ENCODE measurements at regions not wholly inside any gene's neighbourhood (a gene's known extent, or its start where the extent isn't known, plus 50 kb on each side); places are given as distances from the start of the nearest gene placed in this dataset.
"Not testable (repeated sequence)": the region's sequence is repeated elsewhere in the genome, so short reads cannot be mapped to it uniquely, and the experiment has no call there.

- H3K4me3 Mint-ChIP-seq, result no peak overlapping the region
Measured at GRCh38 chr5:98299435-98299834, 474.0 kb upstream of the RGMB start.

GRCh38 chr5:98301547-98301946 lies 471.9 kb upstream of the RGMB start:
- H3K27me3 Mint-ChIP-seq, result peaks cover 13% of the 10 kb centered on the region
- H3K4me1 Mint-ChIP-seq, result no peaks in the 10 kb centered on the region
- no peak overlapping the region for H3K27ac Mint-ChIP-seq
- H3K9me3 ChIP-seq (ENCODE audit: control insufficient read depth, low read length, poor library complexity, severe bottlenecking), result no peaks in the 10 kb centered on the region
- no peak for ATAC-seq
- H3K4me3 Mint-ChIP-seq, result no peak overlapping the region
- H3K36me3 Mint-ChIP-seq (ENCODE audit: low read depth), result no peaks in the 10 kb centered on the region
- DNase-seq, result no peak

More at GRCh38 chr5:98299435-98299834, 474.0 kb upstream of the RGMB start:
- ATAC-seq, result no peak
- H3K36me3 Mint-ChIP-seq (ENCODE audit: low read depth), result no peaks in the 10 kb centered on the region
- no peak overlapping the region for H3K27ac Mint-ChIP-seq
- no peaks in the 10 kb centered on the region for H3K4me1 Mint-ChIP-seq
- DNase-seq, result no peak
- no peaks in the 10 kb centered on the region for H3K9me3 ChIP-seq (ENCODE audit: control insufficient read depth, low read length, poor library complexity, severe bottlenecking)
- H3K27me3 Mint-ChIP-seq, result peaks cover 13% of the 10 kb centered on the region

- H3K27me3 Mint-ChIP-seq, result peaks cover 5% of the 10 kb centered on the region
- no peak overlapping the region for H3K4me3 Mint-ChIP-seq
- H3K27ac Mint-ChIP-seq, result no peak overlapping the region
- no peaks in the 10 kb centered on the region for H3K36me3 Mint-ChIP-seq (ENCODE audit: low read depth)
- H3K9me3 ChIP-seq (ENCODE audit: control insufficient read depth, low read length, poor library complexity, severe bottlenecking), result no peaks in the 10 kb centered on the region
- DNase-seq, result no peak
- H3K4me1 Mint-ChIP-seq, result peaks cover 8% of the 10 kb centered on the region
- ATAC-seq, result no peak
Measured at GRCh38 chr5:98307811-98308210, 465.7 kb upstream of the RGMB start.

GRCh38 chr5:98308231-98308630 lies 465.2 kb upstream of the RGMB start:
- no peaks in the 10 kb centered on the region for H3K9me3 ChIP-seq (ENCODE audit: control insufficient read depth, low read length, poor library complexity, severe bottlenecking)
- Mint-ChIP-seq H3K4me3 (no peak overlapping the region), H3K27me3 (peaks cover 5% of the 10 kb centered on the region), H3K4me1 (peaks cover 8% of the 10 kb centered on the region), H3K36me3 (ENCODE audit: low read depth) (no peaks in the 10 kb centered on the region), H3K27ac (no peak overlapping the region)
- no peak for DNase-seq
- no peak for ATAC-seq

- no peak overlapping the region for H3K4me3 Mint-ChIP-seq
- no peaks in the 10 kb centered on the region for H3K36me3 Mint-ChIP-seq (ENCODE audit: low read depth)
- H3K9me3 ChIP-seq (ENCODE audit: control insufficient read depth, low read length, poor library complexity, severe bottlenecking), result no peaks in the 10 kb centered on the region
- H3K4me1 Mint-ChIP-seq, result peaks cover 8% of the 10 kb centered on the region
- H3K27ac Mint-ChIP-seq, result no peak overlapping the region
- peaks cover 5% of the 10 kb centered on the region for H3K27me3 Mint-ChIP-seq
- DNase-seq (no peak), ATAC-seq (no peak)
Measured at GRCh38 chr5:98308960-98309359, 464.5 kb upstream of the RGMB start.

- H3K4me1 Mint-ChIP-seq, result peaks cover 8% of the 10 kb centered on the region
- no peaks in the 10 kb centered on the region for H3K36me3 Mint-ChIP-seq (ENCODE audit: low read depth)
- ATAC-seq, result peak; percentile 33
- H3K4me3 Mint-ChIP-seq, result no peak overlapping the region
- no peaks in the 10 kb centered on the region for H3K9me3 ChIP-seq (ENCODE audit: control insufficient read depth, low read length, poor library complexity, severe bottlenecking)
- H3K27ac Mint-ChIP-seq, result no peak overlapping the region
- DNase-seq, result no peak
- H3K27me3 Mint-ChIP-seq, result peaks cover 5% of the 10 kb centered on the region
Measured at GRCh38 chr5:98309785-98310598, 463.5 kb upstream of the RGMB start.

- Mint-ChIP-seq H3K36me3 (ENCODE audit: low read depth) (peaks cover 2% of the 10 kb centered on the region), H3K27me3 (peaks cover 5% of the 10 kb centered on the region), H3K4me1 (peaks cover 8% of the 10 kb centered on the region), H3K4me3 (no peak overlapping the region), H3K27ac (no peak overlapping the region)
- DNase-seq (no peak), ATAC-seq (no peak)
- no peaks in the 10 kb centered on the region for H3K9me3 ChIP-seq (ENCODE audit: control insufficient read depth, low read length, poor library complexity, severe bottlenecking)
Measured at GRCh38 chr5:98314292-98314691, 459.2 kb upstream of the RGMB start.

- no peak for DNase-seq
- Mint-ChIP-seq H3K27me3 (no peaks in the 10 kb centered on the region), H3K4me3 (no peak overlapping the region), H3K27ac (no peak overlapping the region), H3K36me3 (ENCODE audit: low read depth) (peaks cover 2% of the 10 kb centered on the region), H3K4me1 (no peaks in the 10 kb centered on the region)
- H3K9me3 ChIP-seq (ENCODE audit: control insufficient read depth, low read length, poor library complexity, severe bottlenecking), result no peaks in the 10 kb centered on the region
- no peak for ATAC-seq
Measured at GRCh38 chr5:98318386-98318785, 455.1 kb upstream of the RGMB start.

- no peaks in the 10 kb centered on the region for H3K27me3 Mint-ChIP-seq
- no peak overlapping the region for H3K27ac Mint-ChIP-seq
- H3K4me3 Mint-ChIP-seq, result no peak overlapping the region
- no peaks in the 10 kb centered on the region for H3K9me3 ChIP-seq (ENCODE audit: control insufficient read depth, low read length, poor library complexity, severe bottlenecking)
- no peak for DNase-seq
- H3K36me3 Mint-ChIP-seq (ENCODE audit: low read depth), result peaks cover 2% of the 10 kb centered on the region
- no peak for ATAC-seq
- no peaks in the 10 kb centered on the region for H3K4me1 Mint-ChIP-seq
Measured at GRCh38 chr5:98319299-98320011, 454.0 kb upstream of the RGMB start.

- no peaks in the 10 kb centered on the region for H3K27me3 Mint-ChIP-seq
- no peaks in the 10 kb centered on the region for H3K4me1 Mint-ChIP-seq
- H3K36me3 Mint-ChIP-seq (ENCODE audit: low read depth), result no peaks in the 10 kb centered on the region
- no peak for DNase-seq
- H3K27ac Mint-ChIP-seq, result no peak overlapping the region
- no peak overlapping the region for H3K4me3 Mint-ChIP-seq
- no peaks in the 10 kb centered on the region for H3K9me3 ChIP-seq (ENCODE audit: control insufficient read depth, low read length, poor library complexity, severe bottlenecking)
- ATAC-seq, result no peak
Measured at GRCh38 chr5:98320343-98320742, 453.1 kb upstream of the RGMB start.

- Mint-ChIP-seq H3K27me3 (no peaks in the 10 kb centered on the region), H3K27ac (no peak overlapping the region), H3K36me3 (ENCODE audit: low read depth) (no peaks in the 10 kb centered on the region), H3K4me3 (no peak overlapping the region), H3K4me1 (no peaks in the 10 kb centered on the region)
- no peak for ATAC-seq
- DNase-seq, result no peak
- H3K9me3 ChIP-seq (ENCODE audit: control insufficient read depth, low read length, poor library complexity, severe bottlenecking), result no peaks in the 10 kb centered on the region
Measured at GRCh38 chr5:98321361-98321760, 452.1 kb upstream of the RGMB start.

- ATAC-seq; H3K4me3 Mint-ChIP-seq; H3K27ac Mint-ChIP-seq; H3K4me1 Mint-ChIP-seq; H3K9me3 ChIP-seq (ENCODE audit: control insufficient read depth, low read length, poor library complexity, severe bottlenecking); H3K27me3 Mint-ChIP-seq; DNase-seq; H3K36me3 Mint-ChIP-seq (ENCODE audit: low read depth): not testable (repeated sequence)
Measured at GRCh38 chr5:98325187-98325586, 448.3 kb upstream of the RGMB start.

- ATAC-seq (no peak), DNase-seq (no peak)
- Mint-ChIP-seq H3K36me3 (ENCODE audit: low read depth) (no peaks in the 10 kb centered on the region), H3K4me3 (no peak overlapping the region), H3K27me3 (no peaks in the 10 kb centered on the region), H3K27ac (no peak overlapping the region), H3K4me1 (no peaks in the 10 kb centered on the region)
- H3K9me3 ChIP-seq (ENCODE audit: control insufficient read depth, low read length, poor library complexity, severe bottlenecking), result no peaks in the 10 kb centered on the region
Measured at GRCh38 chr5:98328015-98328414, 445.4 kb upstream of the RGMB start.

GRCh38 chr5:98330871-98331270 lies 442.6 kb upstream of the RGMB start:
- H3K4me1 Mint-ChIP-seq, result no peaks in the 10 kb centered on the region
- no peak overlapping the region for H3K4me3 Mint-ChIP-seq
- ATAC-seq (no peak), DNase-seq (no peak)
- no peaks in the 10 kb centered on the region for H3K27me3 Mint-ChIP-seq
- no peaks in the 10 kb centered on the region for H3K36me3 Mint-ChIP-seq (ENCODE audit: low read depth)
- H3K27ac Mint-ChIP-seq, result no peak overlapping the region
- no peaks in the 10 kb centered on the region for H3K9me3 ChIP-seq (ENCODE audit: control insufficient read depth, low read length, poor library complexity, severe bottlenecking)
